Neural progenitor cell (in vitro differentiated cells): ENCODE measurements at regions not wholly inside any gene's neighbourhood (a gene's known extent, or its start where the extent isn't known, plus 50 kb on each side); places are given as distances from the start of the nearest gene placed in this dataset.

Experiments
- EZH2 ChIP-seq: fragments of 200-600 bp; sonication (generic); IDR thresholded peaks from 2 replicates; pipeline ENCODE4 v1.6.1; 2017; ENCODE audit warnings: antibody characterized with exemption, mild to moderate bottlenecking, moderate library complexity
- EZH2phosphoT487 ChIP-seq: fragments of 200-600 bp; sonication (generic); IDR thresholded peaks from 2 replicates; pipeline ENCODE4 v1.6.1; 2017; ENCODE audit warnings: antibody characterized with exemption
- TF ChIP-seq, protein P1 (sequence below): fragments of 200-600 bp; sonication (generic); IDR thresholded peaks from 2 replicates; pipeline ENCODE4 v1.5.1; 2017; ENCODE audit warnings: antibody characterized with exemption, mild to moderate bottlenecking

DNA sequence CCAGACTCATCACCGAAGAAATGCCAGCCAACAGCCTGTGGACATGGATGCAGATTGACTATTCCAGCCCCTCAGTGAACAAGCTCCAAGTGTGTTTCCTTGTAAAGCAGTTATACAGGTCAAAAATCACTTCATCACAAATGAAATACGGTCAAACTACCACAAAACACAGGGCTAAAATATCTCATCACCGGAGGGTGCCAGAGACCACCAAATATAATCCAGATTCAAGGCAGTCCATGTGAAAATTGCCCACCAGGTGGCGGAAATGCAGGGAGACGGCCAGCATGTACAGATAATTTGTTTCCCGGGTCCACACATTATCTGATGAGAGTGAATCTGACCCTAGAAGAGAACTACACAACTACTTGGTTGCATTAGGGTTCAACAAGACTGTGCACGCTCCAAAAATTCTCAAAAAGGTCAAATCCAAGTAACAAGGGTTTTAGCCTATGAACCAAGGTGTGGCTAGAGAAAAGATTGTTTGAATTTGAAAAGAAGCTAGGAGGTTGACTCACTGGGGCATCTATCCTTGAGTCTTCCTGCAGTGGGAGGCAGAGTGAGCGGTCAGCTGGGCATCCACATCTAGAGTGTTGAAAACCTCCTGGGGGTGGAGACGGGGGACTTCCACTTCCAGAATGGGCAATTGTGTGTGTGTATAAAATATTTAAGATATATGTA is 71.7 kb downstream of the IGLL5 start:
- TF ChIP-seq, protein P1, sequence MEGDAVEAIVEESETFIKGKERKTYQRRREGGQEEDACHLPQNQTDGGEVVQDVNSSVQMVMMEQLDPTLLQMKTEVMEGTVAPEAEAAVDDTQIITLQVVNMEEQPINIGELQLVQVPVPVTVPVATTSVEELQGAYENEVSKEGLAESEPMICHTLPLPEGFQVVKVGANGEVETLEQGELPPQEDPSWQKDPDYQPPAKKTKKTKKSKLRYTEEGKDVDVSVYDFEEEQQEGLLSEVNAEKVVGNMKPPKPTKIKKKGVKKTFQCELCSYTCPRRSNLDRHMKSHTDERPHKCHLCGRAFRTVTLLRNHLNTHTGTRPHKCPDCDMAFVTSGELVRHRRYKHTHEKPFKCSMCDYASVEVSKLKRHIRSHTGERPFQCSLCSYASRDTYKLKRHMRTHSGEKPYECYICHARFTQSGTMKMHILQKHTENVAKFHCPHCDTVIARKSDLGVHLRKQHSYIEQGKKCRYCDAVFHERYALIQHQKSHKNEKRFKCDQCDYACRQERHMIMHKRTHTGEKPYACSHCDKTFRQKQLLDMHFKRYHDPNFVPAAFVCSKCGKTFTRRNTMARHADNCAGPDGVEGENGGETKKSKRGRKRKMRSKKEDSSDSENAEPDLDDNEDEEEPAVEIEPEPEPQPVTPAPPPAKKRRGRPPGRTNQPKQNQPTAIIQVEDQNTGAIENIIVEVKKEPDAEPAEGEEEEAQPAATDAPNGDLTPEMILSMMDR: peak; percentile 99
- TF ChIP-seq EZH2 (no peak), EZH2phosphoT487 (no peak)
